Epithelial cell of proximal tubule (primary cell): ENCODE measurements at regions not wholly inside any gene's neighbourhood (a gene's known extent, or its start where the extent isn't known, plus 50 kb on each side); places are given as distances from the start of the nearest gene placed in this dataset.

ENCODE experiments used
- DNase-seq: peaks from one replicate; pipeline ENCODE4 v3.0.0-alpha.2; 2011; ENCODE audit warnings: low read depth
- H3K4me3 ChIP-seq: 2 replicates; pipeline ENCODE4 v1.5.1; 2011; ENCODE audit warnings: low read depth, mild to moderate bottlenecking, low read length
- TF ChIP-seq, protein P1 (sequence below): conservative IDR thresholded peaks from 2 replicates; pipeline ENCODE4 v1.5.1; 2012; ENCODE audit warnings: low read depth, mild to moderate bottlenecking, low read length

GRCh38 chr13:111886217-111886945, 180.6 kb upstream of the SOX1 start:
- no peak for DNase-seq
- H3K4me3 ChIP-seq = no peak overlapping the region

DNA sequence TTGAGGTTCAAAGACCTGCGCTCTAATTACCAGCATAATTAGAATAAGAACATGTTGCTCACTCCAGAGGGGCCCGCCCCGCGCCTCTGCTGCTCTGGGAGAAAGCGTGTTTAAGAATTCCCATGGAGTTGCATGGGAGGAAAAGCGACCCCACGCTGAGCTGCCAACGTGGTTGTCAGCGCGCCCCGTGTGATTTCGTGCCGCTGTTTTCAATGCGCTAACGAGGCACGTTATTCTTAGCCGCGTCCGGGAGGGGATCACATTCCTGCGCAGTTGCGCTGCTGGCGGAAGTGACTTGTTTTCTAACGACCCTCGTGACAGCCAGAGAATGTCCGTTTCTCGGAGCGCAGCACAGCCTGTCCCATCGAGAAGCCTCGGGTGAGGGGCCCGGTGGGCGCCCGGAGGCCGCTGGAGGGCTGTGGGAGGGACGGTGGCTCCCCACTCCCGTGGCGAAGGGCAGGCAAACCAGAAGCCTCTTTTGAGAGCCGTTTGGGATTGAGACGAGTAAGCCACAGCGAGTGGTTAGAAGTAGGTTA, 173.8 kb upstream of the SOX1 start:
- H3K4me3 ChIP-seq = peak overlapping the region; percentile 39
- DNase-seq = no peak
- TF ChIP-seq, protein P1, sequence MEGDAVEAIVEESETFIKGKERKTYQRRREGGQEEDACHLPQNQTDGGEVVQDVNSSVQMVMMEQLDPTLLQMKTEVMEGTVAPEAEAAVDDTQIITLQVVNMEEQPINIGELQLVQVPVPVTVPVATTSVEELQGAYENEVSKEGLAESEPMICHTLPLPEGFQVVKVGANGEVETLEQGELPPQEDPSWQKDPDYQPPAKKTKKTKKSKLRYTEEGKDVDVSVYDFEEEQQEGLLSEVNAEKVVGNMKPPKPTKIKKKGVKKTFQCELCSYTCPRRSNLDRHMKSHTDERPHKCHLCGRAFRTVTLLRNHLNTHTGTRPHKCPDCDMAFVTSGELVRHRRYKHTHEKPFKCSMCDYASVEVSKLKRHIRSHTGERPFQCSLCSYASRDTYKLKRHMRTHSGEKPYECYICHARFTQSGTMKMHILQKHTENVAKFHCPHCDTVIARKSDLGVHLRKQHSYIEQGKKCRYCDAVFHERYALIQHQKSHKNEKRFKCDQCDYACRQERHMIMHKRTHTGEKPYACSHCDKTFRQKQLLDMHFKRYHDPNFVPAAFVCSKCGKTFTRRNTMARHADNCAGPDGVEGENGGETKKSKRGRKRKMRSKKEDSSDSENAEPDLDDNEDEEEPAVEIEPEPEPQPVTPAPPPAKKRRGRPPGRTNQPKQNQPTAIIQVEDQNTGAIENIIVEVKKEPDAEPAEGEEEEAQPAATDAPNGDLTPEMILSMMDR = no peak

More at GRCh38 chr13:111886217-111886945, 180.6 kb upstream of the SOX1 start:
- TF ChIP-seq, protein P1 = no peak

GRCh38 chr13:111893607-111894443, 173.1 kb upstream of the SOX1 start:
- DNase-seq = no peak
- TF ChIP-seq, protein P1 = no peak
- peak overlapping the region; percentile 39 for H3K4me3 ChIP-seq

- H3K4me3 ChIP-seq = no peak overlapping the region
- DNase-seq = no peak
- TF ChIP-seq, protein P1 = no peak
These were observed 170.8 kb upstream of the SOX1 start for GRCh38 chr13:111895896-111896821.

DNA sequence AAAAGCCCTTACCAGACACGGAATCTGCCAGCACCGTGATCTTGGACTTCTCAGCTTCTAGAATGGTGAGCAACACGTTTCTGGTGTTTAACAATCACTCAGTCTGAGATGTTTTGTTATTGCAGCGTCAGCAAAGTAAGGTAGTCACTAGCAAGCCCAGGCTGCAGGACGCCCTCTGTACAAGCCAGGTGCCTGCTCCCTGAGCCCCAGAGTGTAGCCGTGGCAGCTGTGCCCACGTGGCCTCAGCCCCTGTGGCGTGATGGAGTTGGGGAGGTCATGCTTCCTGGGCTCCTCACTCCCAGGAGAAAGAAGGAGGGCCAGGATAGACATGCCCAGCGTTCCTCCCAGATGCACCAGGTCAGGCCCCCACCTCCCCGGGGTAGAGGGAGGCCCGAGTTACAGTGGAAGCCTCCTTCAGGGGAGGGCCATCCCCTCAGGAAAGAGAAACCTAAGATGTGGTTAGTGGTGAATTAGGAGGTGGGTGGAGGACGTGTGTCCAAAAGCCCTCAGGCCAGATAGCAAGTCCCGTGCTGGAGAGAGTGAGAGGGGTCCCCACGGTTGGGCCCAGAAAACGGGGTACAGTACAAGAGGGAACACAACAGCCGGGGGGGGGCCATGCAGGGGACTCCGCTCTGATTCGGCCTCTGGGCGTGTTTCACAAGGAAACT, 169.6 kb upstream of the SOX1 start:
- TF ChIP-seq, protein P1 = no peak
- H3K4me3 ChIP-seq = no peak overlapping the region
- no peak for DNase-seq

GRCh38 chr13:111897846-111898215, 169.1 kb upstream of the SOX1 start:
- no peak for DNase-seq
- H3K4me3 ChIP-seq = no peak overlapping the region
- TF ChIP-seq, protein P1 = no peak
